IMR-90 (cell line): ENCODE measurements at regions not wholly inside any gene's neighbourhood (a gene's known extent, or its start where the extent isn't known, plus 50 kb on each side); places are given as distances from the start of the nearest gene placed in this dataset.

Experiments
- BHLHE40 ChIP-seq: fragments of 150-350 bp; IDR thresholded peaks from 2 replicates; pipeline ENCODE4 v1.6.1; 2016; ENCODE audit warnings: mild to moderate bottlenecking, low read depth, low read length
- CEBPB ChIP-seq: IDR thresholded peaks from 2 replicates; pipeline ENCODE4 v1.6.1; 2012; ENCODE audit warnings: low read depth, low read length, improper control_type of control experiment
- CTCF ChIP-seq: conservative IDR thresholded peaks from 2 replicates; pipeline ENCODE4 v1.5.1; 2012; ENCODE audit warnings: mild to moderate bottlenecking, low read depth, low read length, improper control_type of control experiment
- ELK1 ChIP-seq: fragments of 150-350 bp; IDR thresholded peaks from 2 replicates; pipeline ENCODE4 v1.6.1; 2016; ENCODE audit warnings: low read depth, mild to moderate bottlenecking, low read length, moderate library complexity, borderline replicate concordance
- MAFK ChIP-seq: IDR thresholded peaks from 2 replicates; pipeline ENCODE4 v1.6.1; 2012; ENCODE audit warnings: low read depth, low read length, improper control_type of control experiment
- MXI1 ChIP-seq: IDR thresholded peaks from 2 replicates; pipeline ENCODE4 v1.6.1; 2012; ENCODE audit warnings: low read depth, mild to moderate bottlenecking, low read length, moderate library complexity, borderline replicate concordance
- POLR2A ChIP-seq: IDR thresholded peaks from 2 replicates; pipeline ENCODE4 v1.6.1; 2012; ENCODE audit warnings: mild to moderate bottlenecking, low read depth, low read length
- RAD21 ChIP-seq: IDR thresholded peaks from 2 replicates; pipeline ENCODE4 v1.6.1; 2012; ENCODE audit warnings: low read length, improper control_type of control experiment
- RCOR1 ChIP-seq: IDR thresholded peaks from 2 replicates; pipeline ENCODE4 v1.6.1; 2012; ENCODE audit warnings: mild to moderate bottlenecking, low read length, improper control_type of control experiment; ENCODE audit not compliant: insufficient replicate concordance
- RFX5 ChIP-seq: IDR thresholded peaks from 2 replicates; pipeline ENCODE4 v1.8.0; 2012; ENCODE audit warnings: low read depth, mild to moderate bottlenecking, low read length, moderate library complexity
- SMC3 ChIP-seq: fragments of 150-350 bp; IDR thresholded peaks from 2 replicates; pipeline ENCODE4 v1.6.1; 2016; ENCODE audit warnings: low read depth, mild to moderate bottlenecking, antibody characterized with exemption, low read length, moderate library complexity
- USF2 ChIP-seq: fragments of 150-350 bp; IDR thresholded peaks from 2 replicates; pipeline ENCODE4 v1.6.1; 2017; ENCODE audit warnings: mild to moderate bottlenecking, antibody characterized with exemption, low read length, low read depth

GRCh38 chr9:105828596-105829213, 134.4 kb downstream of the TMEM38B start:
- TF ChIP-seq CTCF: no peak
- no peak for TF ChIP-seq POLR2A
- no peak for TF ChIP-seq USF2
- TF ChIP-seq RAD21: no peak
- TF ChIP-seq MXI1: no peak
- no peak for TF ChIP-seq RFX5
- no peak for TF ChIP-seq MAFK
- no peak for TF ChIP-seq CEBPB
- no peak for TF ChIP-seq RCOR1
- TF ChIP-seq BHLHE40: no peak
- no peak for TF ChIP-seq SMC3
- TF ChIP-seq ELK1: no peak
